ENCODE measurements at regions not wholly inside any gene's neighbourhood (a gene's known extent, or its start where the extent isn't known, plus 50 kb on each side); places are given as distances from the start of the nearest gene placed in this dataset.

GRCh38 chr12:88947486-88948043, 367.3 kb upstream of the KITLG start:
- no peak for TF ChIP-seq EP300 (IDR thresholded peaks at IDR 0.05; ENCODE audit: borderline replicate concordance)
- TF ChIP-seq YY1 (IDR thresholded peaks at IDR 0.05; ENCODE audit: low read depth), result no peak
- TF ChIP-seq CEBPB (IDR thresholded peaks at IDR 0.05), result no peak
- no peak for TF ChIP-seq REST (IDR thresholded peaks at IDR 0.05; ENCODE audit: low read depth)
- TF ChIP-seq NFIC (IDR thresholded peaks at IDR 0.05), result no peak
- no peak for TF ChIP-seq CREB1 (IDR thresholded peaks at IDR 0.05; ENCODE audit: low read depth)
- TF ChIP-seq EGR1 (IDR thresholded peaks at IDR 0.05), result no peak
- no peak for TF ChIP-seq TEAD4 (IDR thresholded peaks at IDR 0.05)
- TF ChIP-seq FOXM1 (IDR thresholded peaks at IDR 0.05; ENCODE audit: borderline replicate concordance, low read depth), result no peak
- no peak for TF ChIP-seq ZBTB7A (IDR thresholded peaks at IDR 0.05; ENCODE audit: low read depth)
- no peak for TF ChIP-seq RAD21 (IDR thresholded peaks at IDR 0.05; ENCODE audit: low read depth)
- no peak for TF ChIP-seq TAF1 (IDR thresholded peaks at IDR 0.05; ENCODE audit: low read depth)
- TF ChIP-seq MAX (IDR thresholded peaks at IDR 0.05), result no peak

- no peak for TF ChIP-seq EP300 (IDR thresholded peaks at IDR 0.05; ENCODE audit: borderline replicate concordance)
- no peak for TF ChIP-seq EGR1 (IDR thresholded peaks at IDR 0.05)
- TF ChIP-seq MAX (IDR thresholded peaks at IDR 0.05), result no peak
- no peak for TF ChIP-seq FOXM1 (IDR thresholded peaks at IDR 0.05; ENCODE audit: borderline replicate concordance, low read depth)
- no peak for TF ChIP-seq YY1 (IDR thresholded peaks at IDR 0.05; ENCODE audit: low read depth)
- TF ChIP-seq ZBTB7A (IDR thresholded peaks at IDR 0.05; ENCODE audit: low read depth), result no peak
- TF ChIP-seq TEAD4 (IDR thresholded peaks at IDR 0.05), result no peak
- no peak for TF ChIP-seq CEBPB (IDR thresholded peaks at IDR 0.05)
- no peak for TF ChIP-seq CREB1 (IDR thresholded peaks at IDR 0.05; ENCODE audit: low read depth)
- no peak for TF ChIP-seq NFIC (IDR thresholded peaks at IDR 0.05)
- no peak for TF ChIP-seq RAD21 (IDR thresholded peaks at IDR 0.05; ENCODE audit: low read depth)
- TF ChIP-seq REST (IDR thresholded peaks at IDR 0.05; ENCODE audit: low read depth), result no peak
- no peak for TF ChIP-seq TAF1 (IDR thresholded peaks at IDR 0.05; ENCODE audit: low read depth)
- TF ChIP-seq USF1 (IDR thresholded peaks at IDR 0.05), result no peak
- no peak for TF ChIP-seq TCF12 (IDR thresholded peaks at IDR 0.05; ENCODE audit: low read depth)
These were observed 366.2 kb upstream of the KITLG start for GRCh38 chr12:88946372-88946997.

GRCh38 chr12:88945051-88945732, 364.9 kb upstream of the KITLG start:
- TF ChIP-seq EGR1 (IDR thresholded peaks at IDR 0.05), result no peak
- TF ChIP-seq CREB1 (IDR thresholded peaks at IDR 0.05; ENCODE audit: low read depth), result no peak
- no peak for TF ChIP-seq USF1 (IDR thresholded peaks at IDR 0.05)
- TF ChIP-seq REST (IDR thresholded peaks at IDR 0.05; ENCODE audit: low read depth), result no peak
- TF ChIP-seq CEBPB (IDR thresholded peaks at IDR 0.05), result no peak
- TF ChIP-seq TEAD4 (IDR thresholded peaks at IDR 0.05), result no peak
- TF ChIP-seq TCF12 (IDR thresholded peaks at IDR 0.05; ENCODE audit: low read depth), result no peak
- no peak for TF ChIP-seq FOXM1 (IDR thresholded peaks at IDR 0.05; ENCODE audit: borderline replicate concordance, low read depth)
- TF ChIP-seq RAD21 (IDR thresholded peaks at IDR 0.05; ENCODE audit: low read depth), result no peak
- no peak for TF ChIP-seq TAF1 (IDR thresholded peaks at IDR 0.05; ENCODE audit: low read depth)
- no peak for TF ChIP-seq EP300 (IDR thresholded peaks at IDR 0.05; ENCODE audit: borderline replicate concordance)
- no peak for TF ChIP-seq ZBTB7A (IDR thresholded peaks at IDR 0.05; ENCODE audit: low read depth)
